HG03575 (cell line): ENCODE measurements at regions not wholly inside any gene's neighbourhood (a gene's known extent, or its start where the extent isn't known, plus 50 kb on each side); places are given as distances from the start of the nearest gene placed in this dataset.

Experiments used
- ATAC-seq: cut with Tn5 transposase; IDR thresholded peaks from one replicate; pipeline ENCODE4 v1.9.1; 2021; ENCODE audit not compliant: unreplicated experiment, insufficient number of reproducible peaks, low FRiP score; ENCODE audit errors: extremely low read depth

GRCh38 chr9:80881320-80881719, 808.0 kb downstream of the TLE1 start:
- no peak for ATAC-seq

- no peak for ATAC-seq
Measured at GRCh38 chr9:80878556-80878955, 810.8 kb downstream of the TLE1 start.

GRCh38 chr9:80875947-80876346, 813.4 kb downstream of the TLE1 start:
- ATAC-seq = no peak

GRCh38 chr9:80874276-80874675, 815.1 kb downstream of the TLE1 start:
- ATAC-seq = no peak

GRCh38 chr9:80873861-80874260, 815.5 kb downstream of the TLE1 start:
- no peak for ATAC-seq

GRCh38 chr9:80871596-80871995, 817.8 kb downstream of the TLE1 start:
- no peak for ATAC-seq

GRCh38 chr9:80867731-80868130, 821.6 kb downstream of the TLE1 start:
- ATAC-seq = no peak

GRCh38 chr9:80866576-80867227, 822.6 kb downstream of the TLE1 start:
- no peak for ATAC-seq

GRCh38 chr9:80866121-80866520, 823.2 kb downstream of the TLE1 start:
- ATAC-seq = no peak

GRCh38 chr9:80843028-80843427, 846.3 kb downstream of the TLE1 start:
- ATAC-seq = no peak

- no peak for ATAC-seq
Measured at GRCh38 chr9:80842389-80842788, 847.0 kb downstream of the TLE1 start.

- no peak for ATAC-seq
Measured at GRCh38 chr9:80841888-80842287, 847.5 kb downstream of the TLE1 start.

- no peak for ATAC-seq
Measured at GRCh38 chr9:80839821-80840675, 849.3 kb downstream of the TLE1 start.

GRCh38 chr9:80836013-80836412, 853.3 kb downstream of the TLE1 start:
- no peak for ATAC-seq

- ATAC-seq = no peak
Measured at GRCh38 chr9:80831751-80832150, 857.6 kb downstream of the TLE1 start.

- no peak for ATAC-seq
Measured at GRCh38 chr9:80811656-80812055, 877.7 kb downstream of the TLE1 start.

GRCh38 chr9:80811003-80811402, 878.3 kb downstream of the TLE1 start:
- ATAC-seq = no peak

GRCh38 chr9:80806671-80807070, 882.7 kb downstream of the TLE1 start:
- no peak for ATAC-seq

GRCh38 chr9:80804873-80805272, 884.5 kb downstream of the TLE1 start:
- no peak for ATAC-seq

- no peak for ATAC-seq
Measured at GRCh38 chr9:80797831-80798688, 891.3 kb downstream of the TLE1 start.
